T-helper 1 cell treated with Interleukin-12 subunit alpha and Interleukin-12 subunit beta and Interleukin-4 antibody, amounts not matched to agents 30 ng/mL and 1 ng/mL, for 36 hours (primary cell): ENCODE measurements at regions not wholly inside any gene's neighbourhood (a gene's known extent, or its start where the extent isn't known, plus 50 kb on each side); places are given as distances from the start of the nearest gene placed in this dataset.

Source experiments
- intact Hi-C: fragments of 100-400 bp; cut with micrococcal nuclease; formaldehyde crosslinking; loops from one replicate; pipeline ENCODE4 v1.15.1; 2024

GRCh38 chr6:137357263-137357947 lies 136.8 kb downstream of the OLIG3 start:
- intact Hi-C loops = no loop called here

DNA sequence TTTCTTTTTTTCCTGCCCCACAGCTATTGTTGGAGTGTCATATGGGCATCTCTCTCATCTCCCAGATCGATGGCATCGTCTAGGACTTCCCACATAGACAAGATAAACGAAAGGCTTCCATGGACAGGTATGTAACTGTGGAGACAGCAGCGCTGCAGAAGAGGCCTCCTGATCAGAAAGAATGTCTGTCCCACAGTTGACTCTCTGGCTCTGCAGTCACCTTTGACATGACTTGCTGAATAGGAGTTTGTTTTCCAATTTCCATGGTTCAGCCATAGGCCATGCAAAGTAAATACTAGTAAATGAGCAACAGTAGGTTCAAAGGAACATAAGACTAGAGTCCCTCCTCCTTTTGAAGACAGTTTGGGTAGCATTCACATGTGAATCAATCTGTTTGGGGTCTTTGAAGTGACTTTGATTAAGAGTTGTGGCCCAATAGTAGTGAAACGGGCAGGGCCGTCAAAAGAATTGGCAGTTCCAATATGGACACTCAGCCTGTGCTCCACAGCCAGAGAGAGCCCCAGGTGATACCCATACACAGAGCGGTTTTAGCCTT lies 134.7 kb upstream of the IFNGR1 start:
- intact Hi-C loops = no loop called here

DNA sequence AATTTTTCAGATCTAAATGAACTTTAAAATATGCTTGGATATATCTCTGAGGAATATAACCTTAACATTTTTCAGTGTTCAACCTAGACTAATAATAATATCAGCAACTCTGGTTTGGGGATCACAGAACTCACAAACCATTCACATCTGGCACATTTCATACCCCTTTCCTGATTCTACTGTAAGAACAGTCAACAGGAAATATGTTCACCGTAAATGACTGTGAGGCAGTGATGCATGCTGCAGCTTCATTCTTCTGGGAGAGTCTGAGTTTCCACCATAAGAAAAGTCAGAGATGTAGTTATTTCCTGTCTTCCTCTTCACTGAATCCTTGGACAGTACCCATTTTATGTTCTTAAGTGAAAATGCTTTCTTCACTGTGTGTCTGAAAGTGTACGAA lies 134.2 kb upstream of the IFNGR1 start:
- intact Hi-C loops = no loop called here

DNA sequence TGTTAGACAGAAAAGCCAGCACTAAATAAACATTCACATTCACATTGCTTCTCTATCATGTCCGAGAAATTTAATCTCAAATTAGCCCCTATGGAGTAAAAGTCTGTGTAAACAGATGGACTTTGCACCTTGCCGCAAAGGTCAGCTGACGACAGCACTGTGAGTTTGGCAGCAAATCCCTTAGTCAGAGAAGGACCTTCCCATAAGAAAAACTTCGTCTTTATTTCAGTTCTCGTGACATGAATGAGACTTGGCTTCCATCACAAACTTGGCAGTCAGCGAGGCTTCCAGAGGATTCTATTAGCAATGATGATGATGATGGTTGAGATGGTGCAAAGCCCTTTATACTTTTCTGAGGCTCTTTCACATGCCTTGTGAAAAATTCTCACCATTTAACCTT lies 133.7 kb upstream of the IFNGR1 start:
- intact Hi-C loops = no loop called here

DNA sequence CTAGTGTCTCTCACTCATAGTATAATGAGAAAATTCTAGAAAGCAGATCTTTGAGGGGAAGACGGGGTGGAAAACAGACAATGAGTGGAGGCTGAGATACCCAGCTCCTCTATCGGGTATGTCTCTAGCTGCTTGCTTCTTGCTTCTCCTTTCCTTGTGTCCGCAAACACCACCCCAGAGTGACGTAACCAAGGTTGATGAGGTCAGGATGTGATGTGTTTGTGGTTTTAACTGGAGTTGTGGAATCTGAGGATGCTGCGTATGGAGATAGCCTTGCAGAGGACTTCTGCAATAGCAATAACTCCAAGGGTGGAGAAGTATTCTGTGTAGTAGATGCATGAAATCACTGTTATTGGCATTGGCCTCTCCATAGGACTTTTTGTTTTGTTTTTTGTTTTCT lies 132.7 kb upstream of the IFNGR1 start:
- intact Hi-C loops = no loop called here

GRCh38 chr6:137350857-137351256 lies 131.7 kb upstream of the IFNGR1 start:
- intact Hi-C loops = no loop called here

- intact Hi-C loops = no loop called here
Measured at GRCh38 chr6:137349856-137350830, 131.0 kb upstream of the IFNGR1 start.

DNA sequence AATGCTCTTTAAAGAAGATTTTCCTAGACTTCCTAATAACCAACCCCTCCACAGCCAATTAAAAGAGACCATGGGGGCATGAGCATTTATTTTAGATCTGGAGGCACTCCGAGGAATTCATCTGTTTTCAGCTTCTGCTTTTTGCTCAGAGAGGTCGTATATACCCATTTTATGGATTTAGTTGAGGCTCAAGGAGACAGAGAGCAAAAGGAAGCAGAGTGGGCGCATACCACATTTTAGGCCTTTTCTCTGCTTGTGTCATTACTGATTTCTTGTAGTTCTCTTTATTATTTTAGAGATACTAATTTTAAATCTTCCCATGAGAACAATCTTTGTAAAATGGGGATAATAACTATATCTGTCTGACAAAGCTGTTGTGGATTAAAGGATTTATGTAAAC lies 129.6 kb upstream of the IFNGR1 start:
- intact Hi-C loops = loop anchor here (1.0 kb wide), 1 partner anchor 138 kb away; no protein-coding TSS in a partner anchor

DNA sequence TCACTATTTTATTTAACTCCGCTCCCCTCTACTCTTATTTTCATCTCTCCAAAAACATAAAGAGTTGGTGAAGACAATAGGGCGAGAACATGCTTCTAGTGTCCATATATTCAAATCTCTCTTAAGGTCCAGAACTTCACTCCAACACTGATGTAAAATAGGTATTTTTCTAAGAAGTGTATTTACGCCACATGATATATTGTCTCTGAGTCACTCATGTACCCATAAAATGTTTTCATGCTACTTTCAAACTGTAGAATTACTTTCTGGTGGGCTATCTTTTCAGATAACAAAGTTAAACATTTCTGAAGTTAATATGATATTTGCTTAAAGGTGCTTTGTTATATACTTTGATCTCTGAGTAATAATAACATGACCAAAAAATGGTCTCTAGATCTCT lies 124.1 kb upstream of the IFNGR1 start:
- intact Hi-C loops = loop anchor here (2.0 to 5.0 kb wide), 2 partner anchors 144 to 634 kb away; no protein-coding TSS in a partner anchor

- intact Hi-C loops = loop anchor here (1.0 to 5.0 kb wide), 7 partner anchors 21 to 635 kb away; no protein-coding TSS in a partner anchor
Measured at GRCh38 chr6:137342607-137343190, 123.5 kb upstream of the IFNGR1 start.

- intact Hi-C loops = loop anchor here (1.0 to 5.0 kb wide), 7 partner anchors 22 to 636 kb away; no protein-coding TSS in a partner anchor
Measured at GRCh38 chr6:137341681-137342195, 122.6 kb upstream of the IFNGR1 start.

DNA sequence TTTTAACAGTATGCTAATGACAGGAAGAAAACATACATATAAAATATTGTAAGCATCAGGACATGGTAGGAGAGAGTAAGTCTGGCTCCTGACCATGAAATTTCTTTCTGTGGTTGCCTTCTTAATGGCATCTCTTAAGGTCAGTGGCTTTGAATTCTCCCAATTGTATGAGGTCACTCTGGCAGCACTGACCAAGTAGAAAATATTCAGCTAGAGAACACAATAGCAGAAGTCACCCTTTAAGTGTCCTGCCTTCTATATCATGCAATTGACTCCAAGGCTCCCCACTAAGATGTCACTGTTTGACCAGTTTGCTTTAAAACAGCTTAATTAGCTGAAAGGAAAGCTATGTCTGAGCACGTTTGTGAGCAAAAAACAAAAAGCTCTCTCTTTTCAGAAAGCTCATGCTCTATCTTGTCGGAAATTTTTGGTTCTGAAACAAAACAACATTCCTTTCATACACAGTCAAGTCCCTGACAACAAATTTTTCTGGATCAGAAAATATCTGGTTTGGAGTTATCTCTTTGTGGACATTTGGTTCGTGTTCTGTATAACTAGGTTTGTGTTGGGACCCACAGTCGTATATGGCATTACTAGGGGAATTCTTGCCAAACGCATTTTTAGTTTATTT lies 120.9 kb upstream of the IFNGR1 start:
- intact Hi-C loops = loop anchor here (5.0 kb wide), 1 partner anchor 637 kb away; no protein-coding TSS in a partner anchor

GRCh38 chr6:137334884-137335283 lies 115.7 kb upstream of the IFNGR1 start:
- intact Hi-C loops = no loop called here

- intact Hi-C loops = no loop called here
Measured at GRCh38 chr6:137334094-137334493, 114.9 kb upstream of the IFNGR1 start.

DNA sequence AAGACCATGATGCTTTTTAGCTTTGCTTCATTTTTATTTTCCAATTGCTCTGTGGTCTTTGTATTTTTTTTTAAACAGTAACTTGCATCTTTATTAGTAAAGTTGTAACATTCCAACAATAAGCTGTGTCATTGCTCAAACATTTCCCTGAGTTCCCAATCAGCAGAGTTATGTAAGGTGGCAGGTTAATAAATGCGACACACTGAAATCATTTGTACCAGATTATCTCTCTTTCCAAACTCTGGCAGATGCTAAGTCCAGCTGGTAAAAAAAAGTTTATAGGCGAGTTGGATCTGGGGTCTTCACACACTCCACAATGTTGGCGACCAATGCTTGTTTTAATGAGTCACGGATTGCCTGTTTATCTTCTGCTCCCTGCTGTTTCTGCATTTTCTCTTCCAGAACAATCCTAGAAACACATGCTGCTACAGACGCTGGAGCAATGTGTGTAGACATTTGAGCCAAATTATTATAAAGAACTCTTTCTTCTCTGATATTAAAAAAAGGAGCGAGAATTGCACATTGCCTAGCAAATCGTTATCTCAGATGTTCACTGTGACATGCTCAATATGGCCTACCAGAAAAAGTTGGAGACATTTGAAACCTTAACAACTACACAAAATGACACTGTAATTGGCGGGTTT lies 113.6 kb upstream of the IFNGR1 start:
- intact Hi-C loops = no loop called here

DNA sequence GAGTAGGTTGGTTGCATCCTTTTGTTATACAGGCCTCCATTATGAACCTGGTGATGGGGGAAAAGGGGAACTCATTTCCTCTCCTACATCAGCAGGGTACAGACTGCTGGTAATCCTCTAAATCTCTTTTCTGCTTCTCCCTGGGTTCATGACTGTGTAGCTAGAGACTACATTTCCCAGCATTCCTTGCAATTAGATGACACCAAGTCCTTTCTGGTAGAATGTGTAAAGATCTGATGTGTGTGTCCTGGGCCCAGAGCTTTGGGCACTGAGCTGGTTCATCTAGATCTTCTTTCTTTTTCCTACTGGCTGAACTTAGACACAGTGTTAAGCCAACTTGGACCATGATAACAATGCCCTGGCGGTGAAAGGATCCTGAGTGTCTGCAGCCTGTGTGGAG lies 104.7 kb upstream of the IFNGR1 start:
- intact Hi-C loops = no loop called here

GRCh38 chr6:137320271-137320670 lies 101.1 kb upstream of the IFNGR1 start:
- intact Hi-C loops = no loop called here

DNA sequence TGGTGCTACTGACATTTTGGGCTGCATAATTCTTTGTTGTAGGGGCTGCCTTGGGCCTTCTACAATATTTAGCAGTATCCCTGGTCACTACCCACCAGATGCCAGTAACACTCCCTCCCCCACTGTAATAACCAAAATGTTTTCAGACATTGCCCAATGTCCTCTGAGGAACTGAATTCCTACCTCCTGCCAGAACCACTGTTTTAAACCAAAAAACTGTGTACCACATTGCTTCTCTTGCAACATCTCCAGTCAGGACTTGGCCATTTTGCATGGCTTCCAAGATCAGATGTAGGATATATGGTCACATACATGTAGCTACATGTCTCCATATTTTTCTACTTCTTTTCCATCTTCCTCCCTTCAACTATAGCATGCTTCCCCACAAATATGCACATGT lies 97.4 kb upstream of the IFNGR1 start:
- intact Hi-C loops = no loop called here

GRCh38 chr6:137315081-137315480 lies 95.9 kb upstream of the IFNGR1 start:
- intact Hi-C loops = no loop called here
